Right atrium auricular region (tissue), 2 donors: ENCODE measurements at regions not wholly inside any gene's neighbourhood (a gene's known extent, or its start where the extent isn't known, plus 50 kb on each side); places are given as distances from the start of the nearest gene placed in this dataset.

Experiments
- DNase-seq: peaks from one replicate; pipeline ENCODE4 v3.0.0-alpha.2; 2019; ENCODE audit warnings: low spot score
- H3K27ac ChIP-seq, 2 donors: fragments of 200-600 bp; sonication (generic); 1 replicate in 1 of 2; 2 replicates in 1 of 2; pipeline ENCODE4 v1.5.1; 2016 to 2019
- H3K27me3 ChIP-seq, 2 donors: fragments of 200-600 bp; sonication (generic); one replicate each; pipeline versions ENCODE4 v1.5.1 to v1.6.0; 2017 to 2019
- H3K36me3 ChIP-seq: fragments of 200-600 bp; sonication (generic); one replicate; pipeline ENCODE4 v1.5.1; 2016
- H3K4me1 ChIP-seq, 2 donors: fragments of 200-600 bp; sonication (generic); one replicate each; pipeline versions ENCODE4 v1.5.1 to v1.6.0; 2017 to 2019
- H3K4me3 ChIP-seq, 2 donors: fragments of 200-600 bp; sonication (generic); 1 replicate in 1 of 2; 2 replicates in 1 of 2; pipeline ENCODE4 v1.5.1; 2017 to 2019; ENCODE audit warnings: mild to moderate bottlenecking in 1 of 2, moderate library complexity in 1 of 2
- H3K9me3 ChIP-seq, 2 donors: fragments of 200-600 bp; sonication (generic); one replicate each; pipeline ENCODE4 v1.5.1; 2019
- TF ChIP-seq, protein P1 (sequence below), 2 donors: fragments of 200-600 bp; sonication (generic); IDR thresholded peaks; one replicate each; pipeline ENCODE4 v1.5.1; 2019; ENCODE audit warnings: antibody characterized with exemption in 2 of 2

DNA sequence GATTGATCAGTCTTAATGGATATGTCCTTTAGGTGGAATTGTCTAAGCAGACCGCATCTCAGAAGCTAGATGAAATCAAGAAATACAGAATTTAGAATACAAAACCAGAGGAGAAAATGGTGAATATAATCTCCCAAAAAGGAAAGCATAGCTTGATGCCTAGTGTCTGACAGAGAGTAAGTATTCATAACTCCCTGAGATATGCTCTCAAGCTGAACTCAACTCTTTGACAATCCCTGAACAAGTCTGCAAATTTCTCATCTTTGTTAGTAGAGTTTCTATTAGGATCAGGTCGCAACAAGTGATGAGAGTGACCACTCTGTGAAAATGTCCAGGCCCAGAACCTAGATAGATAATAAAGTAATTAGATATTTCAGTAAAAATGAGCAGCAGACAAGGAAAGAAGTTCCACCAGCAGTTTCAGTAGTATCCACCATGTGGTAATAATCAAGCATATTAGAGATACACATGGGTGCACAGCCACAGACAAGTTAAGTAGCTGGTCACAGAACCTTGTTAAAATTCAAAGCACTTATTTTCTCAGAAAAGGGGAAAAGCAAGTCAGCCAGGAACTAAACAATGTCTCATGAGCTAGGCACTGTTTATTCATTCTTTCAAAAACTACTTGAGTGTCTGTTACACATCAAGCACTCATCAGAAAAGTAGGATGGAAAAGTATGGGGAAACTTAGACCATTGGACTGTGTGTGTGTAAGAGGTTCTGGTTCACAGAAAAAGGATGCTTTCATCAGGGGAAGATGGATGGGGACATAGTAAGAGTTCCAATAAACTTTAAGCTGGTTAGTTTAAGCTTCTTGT is 481.5 kb upstream of the TUSC1 start:
- Histone ChIP-seq H3K27me3 (no peaks in the 10 kb centered on the region), H3K9me3 (no peaks in the 10 kb centered on the region), H3K4me1 (no peaks in the 10 kb centered on the region), H3K4me3 (no peak overlapping the region), H3K27ac (no peak overlapping the region), H3K36me3 (no peaks in the 10 kb centered on the region)
- TF ChIP-seq, protein P1, sequence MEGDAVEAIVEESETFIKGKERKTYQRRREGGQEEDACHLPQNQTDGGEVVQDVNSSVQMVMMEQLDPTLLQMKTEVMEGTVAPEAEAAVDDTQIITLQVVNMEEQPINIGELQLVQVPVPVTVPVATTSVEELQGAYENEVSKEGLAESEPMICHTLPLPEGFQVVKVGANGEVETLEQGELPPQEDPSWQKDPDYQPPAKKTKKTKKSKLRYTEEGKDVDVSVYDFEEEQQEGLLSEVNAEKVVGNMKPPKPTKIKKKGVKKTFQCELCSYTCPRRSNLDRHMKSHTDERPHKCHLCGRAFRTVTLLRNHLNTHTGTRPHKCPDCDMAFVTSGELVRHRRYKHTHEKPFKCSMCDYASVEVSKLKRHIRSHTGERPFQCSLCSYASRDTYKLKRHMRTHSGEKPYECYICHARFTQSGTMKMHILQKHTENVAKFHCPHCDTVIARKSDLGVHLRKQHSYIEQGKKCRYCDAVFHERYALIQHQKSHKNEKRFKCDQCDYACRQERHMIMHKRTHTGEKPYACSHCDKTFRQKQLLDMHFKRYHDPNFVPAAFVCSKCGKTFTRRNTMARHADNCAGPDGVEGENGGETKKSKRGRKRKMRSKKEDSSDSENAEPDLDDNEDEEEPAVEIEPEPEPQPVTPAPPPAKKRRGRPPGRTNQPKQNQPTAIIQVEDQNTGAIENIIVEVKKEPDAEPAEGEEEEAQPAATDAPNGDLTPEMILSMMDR (IDR thresholded peaks at IDR 0.05) = no peak
- DNase-seq = no peak

DNA sequence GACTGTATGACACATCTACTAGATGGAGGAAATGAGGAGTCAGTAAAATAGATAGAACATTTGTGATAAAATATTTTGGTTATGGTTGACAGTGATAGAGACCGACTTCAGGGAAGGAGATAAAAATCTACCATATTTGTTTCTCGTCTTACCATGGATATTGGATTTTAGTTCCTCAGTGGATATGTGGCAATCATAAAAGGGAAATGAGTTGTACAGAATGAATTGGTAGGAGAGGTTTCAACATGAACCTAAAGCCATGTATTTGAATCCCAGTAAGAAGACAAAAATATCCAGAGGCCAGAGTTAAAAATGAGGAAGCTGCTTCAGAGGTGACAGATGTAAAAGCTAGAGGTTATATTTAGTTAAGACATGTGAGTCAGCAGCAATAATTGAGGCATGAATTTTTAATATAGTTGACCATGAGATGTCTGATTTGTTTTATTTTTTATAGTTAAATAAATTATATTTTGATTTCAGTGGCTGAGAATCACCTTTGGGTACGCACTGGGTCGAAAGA is 480.4 kb upstream of the TUSC1 start:
- no peaks in the 10 kb centered on the region for H3K27me3 ChIP-seq
- no peak overlapping the region for H3K4me3 ChIP-seq
- H3K36me3 ChIP-seq = no peaks in the 10 kb centered on the region
- H3K27ac ChIP-seq = no peak overlapping the region
- DNase-seq = no peak
- no peaks in the 10 kb centered on the region for H3K9me3 ChIP-seq
- no peaks in the 10 kb centered on the region for H3K4me1 ChIP-seq
- TF ChIP-seq, protein P1 (IDR thresholded peaks at IDR 0.05) = no peak

DNA sequence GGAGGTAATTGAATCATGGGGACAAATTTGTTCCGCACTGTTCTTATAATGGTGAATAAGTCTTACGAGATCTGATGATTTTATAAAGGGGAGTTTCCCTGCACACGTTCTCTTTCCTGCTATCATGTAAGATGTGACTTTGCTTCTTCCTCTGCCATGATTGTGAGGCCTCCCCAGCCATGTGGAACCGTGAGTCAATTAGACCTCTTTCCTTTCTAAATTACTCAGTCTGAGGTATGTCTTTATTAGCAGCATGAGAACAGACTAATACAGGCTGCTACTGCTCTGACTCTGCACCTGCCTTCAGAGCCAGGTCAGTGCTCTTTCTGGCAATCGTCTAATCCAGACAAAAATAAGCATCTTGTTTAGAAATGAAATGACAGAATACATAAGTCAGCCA is 479.2 kb upstream of the TUSC1 start:
- H3K36me3 ChIP-seq = no peaks in the 10 kb centered on the region
- TF ChIP-seq, protein P1 (IDR thresholded peaks at IDR 0.05) = no peak
- no peaks in the 10 kb centered on the region for H3K9me3 ChIP-seq
- H3K4me3 ChIP-seq = no peak overlapping the region
- no peak for DNase-seq
- H3K27ac ChIP-seq = no peak overlapping the region
- H3K27me3 ChIP-seq = no peaks in the 10 kb centered on the region
- no peaks in the 10 kb centered on the region for H3K4me1 ChIP-seq

DNA sequence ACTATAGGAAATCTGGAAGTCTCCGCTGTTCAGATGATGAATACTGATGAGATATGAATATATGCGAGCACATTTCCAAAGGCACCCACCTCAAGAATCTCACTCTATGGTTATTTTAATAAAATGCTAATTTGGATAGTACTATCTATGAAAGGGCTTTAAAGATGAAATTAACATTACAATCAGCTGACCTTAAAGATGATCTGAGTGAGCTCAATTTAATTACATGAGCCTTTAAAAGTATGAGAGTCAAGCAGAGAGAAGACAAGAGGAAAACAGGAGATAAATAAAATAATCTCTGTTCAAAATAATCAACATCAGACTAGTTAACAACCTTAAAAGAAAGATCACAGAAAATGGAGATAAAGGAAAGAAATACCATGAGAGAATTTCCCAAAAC is 474.1 kb upstream of the TUSC1 start:
- DNase-seq = no peak
- Histone ChIP-seq H3K9me3 (no peaks in the 10 kb centered on the region), H3K27me3 (no peaks in the 10 kb centered on the region), H3K36me3 (no peaks in the 10 kb centered on the region), H3K4me1 (no peaks in the 10 kb centered on the region), H3K4me3 (no peak overlapping the region), H3K27ac (no peak overlapping the region)
- TF ChIP-seq, protein P1 (IDR thresholded peaks at IDR 0.05) = no peak

DNA sequence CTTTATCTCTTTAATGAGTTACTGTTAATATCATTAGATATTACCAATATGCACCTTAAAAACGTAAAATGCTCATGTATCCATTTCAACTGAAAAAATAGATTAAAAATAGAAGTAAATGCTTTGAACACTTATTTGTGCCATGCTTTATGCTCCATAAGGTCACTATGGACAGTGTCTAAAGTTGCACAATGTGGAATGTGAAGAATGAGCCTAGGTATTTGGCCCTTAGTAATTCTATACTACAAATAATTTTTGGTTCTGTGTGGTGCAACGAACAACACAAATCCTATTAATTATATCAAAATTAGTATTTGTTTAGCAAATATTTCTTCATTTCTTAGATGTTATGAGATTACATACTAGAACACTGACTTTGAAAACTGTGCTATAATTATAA is 469.9 kb upstream of the TUSC1 start:
- Histone ChIP-seq H3K4me1 (no peaks in the 10 kb centered on the region), H3K9me3 (no peaks in the 10 kb centered on the region), H3K36me3 (no peaks in the 10 kb centered on the region), H3K4me3 (no peak overlapping the region), H3K27me3 (no peaks in the 10 kb centered on the region), H3K27ac (no peak overlapping the region)
- TF ChIP-seq, protein P1 (IDR thresholded peaks at IDR 0.05) = no peak
- no peak for DNase-seq
